ENCODE measurements at regions not wholly inside any gene's neighbourhood (a gene's known extent, or its start where the extent isn't known, plus 50 kb on each side); places are given as distances from the start of the nearest gene placed in this dataset.
"Not testable (repeated sequence)": the region's sequence is repeated elsewhere in the genome, so short reads cannot be mapped to it uniquely, and the experiment has no call there.

DNA sequence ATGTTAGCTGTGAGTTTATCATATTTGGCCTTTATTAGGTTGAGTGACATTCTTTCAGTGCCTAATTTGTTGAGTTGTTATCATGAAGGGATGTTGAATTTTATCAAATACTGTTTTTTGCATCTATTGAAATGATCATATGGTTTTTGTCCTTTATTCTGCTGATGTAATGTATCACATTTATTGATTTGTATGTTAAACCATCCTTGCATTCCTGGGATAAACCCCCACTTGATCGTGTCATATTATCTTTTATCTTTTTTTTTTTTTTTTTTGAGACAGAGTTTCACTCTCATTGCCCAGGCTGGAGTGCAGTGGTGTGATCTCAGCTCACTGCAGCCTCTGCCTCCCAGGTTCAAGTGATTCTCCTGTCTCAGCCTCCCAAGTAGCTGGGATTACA is 51.9 kb upstream of the MFGE8 start:
- TF ChIP-seq, protein P1, sequence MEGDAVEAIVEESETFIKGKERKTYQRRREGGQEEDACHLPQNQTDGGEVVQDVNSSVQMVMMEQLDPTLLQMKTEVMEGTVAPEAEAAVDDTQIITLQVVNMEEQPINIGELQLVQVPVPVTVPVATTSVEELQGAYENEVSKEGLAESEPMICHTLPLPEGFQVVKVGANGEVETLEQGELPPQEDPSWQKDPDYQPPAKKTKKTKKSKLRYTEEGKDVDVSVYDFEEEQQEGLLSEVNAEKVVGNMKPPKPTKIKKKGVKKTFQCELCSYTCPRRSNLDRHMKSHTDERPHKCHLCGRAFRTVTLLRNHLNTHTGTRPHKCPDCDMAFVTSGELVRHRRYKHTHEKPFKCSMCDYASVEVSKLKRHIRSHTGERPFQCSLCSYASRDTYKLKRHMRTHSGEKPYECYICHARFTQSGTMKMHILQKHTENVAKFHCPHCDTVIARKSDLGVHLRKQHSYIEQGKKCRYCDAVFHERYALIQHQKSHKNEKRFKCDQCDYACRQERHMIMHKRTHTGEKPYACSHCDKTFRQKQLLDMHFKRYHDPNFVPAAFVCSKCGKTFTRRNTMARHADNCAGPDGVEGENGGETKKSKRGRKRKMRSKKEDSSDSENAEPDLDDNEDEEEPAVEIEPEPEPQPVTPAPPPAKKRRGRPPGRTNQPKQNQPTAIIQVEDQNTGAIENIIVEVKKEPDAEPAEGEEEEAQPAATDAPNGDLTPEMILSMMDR (IDR thresholded peaks at IDR 0.05) = not testable (repeated sequence)
- TF ChIP-seq POLR2AphosphoS5 (IDR thresholded peaks at IDR 0.05) = not testable (repeated sequence)
